SW 1271 (cell line): ENCODE measurements at regions not wholly inside any gene's neighbourhood (a gene's known extent, or its start where the extent isn't known, plus 50 kb on each side); places are given as distances from the start of the nearest gene placed in this dataset.
"Not testable (repeated sequence)": the region's sequence is repeated elsewhere in the genome, so short reads cannot be mapped to it uniquely, and the experiment has no call there.

Experiments used
- DNase-seq, 2 experiments: peaks; one replicate each; lab custom pipeline; 2025; lab: John Stamatoyannopoulos, UW

- DNase-seq = not testable (repeated sequence)
Measured at GRCh38 chr13:52324831-52325230, 81.1 kb downstream of the THSD1 start.

GRCh38 chr13:52319876-52320275 is 86.1 kb downstream of the THSD1 start:
- DNase-seq = no peak

GRCh38 chr13:52309833-52310232 is 96.1 kb downstream of the THSD1 start:
- DNase-seq = not testable (repeated sequence)

GRCh38 chr13:52306336-52306735 is 99.6 kb downstream of the THSD1 start:
- not testable (repeated sequence) for DNase-seq

- DNase-seq = not testable (repeated sequence)
Measured at GRCh38 chr13:52303098-52303497, 102.9 kb downstream of the THSD1 start.

- not testable (repeated sequence) for DNase-seq
Measured at GRCh38 chr13:52302688-52303087, 103.3 kb downstream of the THSD1 start.

GRCh38 chr13:52301810-52302400 is 104.1 kb downstream of the THSD1 start:
- DNase-seq = not testable (repeated sequence)

GRCh38 chr13:52298079-52298661 is 107.8 kb downstream of the THSD1 start:
- DNase-seq = not testable (repeated sequence)

GRCh38 chr13:52288891-52289290 is 117.1 kb downstream of the THSD1 start:
- not testable (repeated sequence) for DNase-seq

- not testable (repeated sequence) for DNase-seq
Measured at GRCh38 chr13:52281387-52281786, 122.0 kb upstream of the NEK3 start.

- not testable (repeated sequence) for DNase-seq
Measured at GRCh38 chr13:52279408-52279807, 120.0 kb upstream of the NEK3 start.

GRCh38 chr13:52254299-52254698 is 94.9 kb upstream of the NEK3 start:
- not testable (repeated sequence) for DNase-seq

GRCh38 chr13:52240752-52241151 is 81.4 kb upstream of the NEK3 start:
- DNase-seq = not testable (repeated sequence)

GRCh38 chr13:52235900-52236595 is 76.7 kb upstream of the NEK3 start:
- DNase-seq = peak; percentile 5 to 62

GRCh38 chr13:52234928-52235327 is 75.5 kb upstream of the NEK3 start:
- not testable (repeated sequence) for DNase-seq

GRCh38 chr13:52223063-52223462 is 63.7 kb upstream of the NEK3 start:
- not testable (repeated sequence) for DNase-seq

GRCh38 chr13:52213920-52214319 is 54.5 kb upstream of the NEK3 start:
- DNase-seq = not testable (repeated sequence)

- DNase-seq = not testable (repeated sequence)
Measured at GRCh38 chr13:52212886-52213285, 53.5 kb upstream of the NEK3 start.

GRCh38 chr13:52211416-52211776 is 52.0 kb upstream of the NEK3 start:
- not testable (repeated sequence) for DNase-seq

- not testable (repeated sequence) for DNase-seq
Measured at GRCh38 chr13:52210564-52211415, 51.4 kb upstream of the NEK3 start.
